ENCODE measurements at regions not wholly inside any gene's neighbourhood (a gene's known extent, or its start where the extent isn't known, plus 50 kb on each side); places are given as distances from the start of the nearest gene placed in this dataset.
"Not testable (repeated sequence)": the region's sequence is repeated elsewhere in the genome, so short reads cannot be mapped to it uniquely, and the experiment has no call there.

DNA sequence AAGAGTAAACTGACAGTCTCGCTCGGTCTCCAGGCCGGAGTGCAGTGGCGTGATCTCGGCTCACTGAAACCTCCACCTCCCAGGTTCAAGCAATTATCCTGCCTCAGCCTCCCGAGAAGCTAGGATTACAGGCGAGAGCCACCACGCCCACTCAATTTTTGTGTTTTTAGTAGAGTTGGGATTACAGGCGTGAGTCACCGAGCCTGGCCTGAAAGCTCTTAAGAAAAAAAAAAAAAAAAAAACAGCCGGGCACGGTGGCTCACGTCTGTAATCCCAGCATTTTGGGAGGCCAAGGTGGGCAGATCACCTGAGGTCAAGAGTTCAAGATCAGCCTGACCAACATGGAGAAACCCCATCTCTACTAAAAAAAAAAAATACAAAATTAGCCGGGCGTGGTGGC, 55.3 kb upstream of the THOC2 start:
- DNase-seq (ENCODE audit: low read depth) = not testable (repeated sequence)

DNA sequence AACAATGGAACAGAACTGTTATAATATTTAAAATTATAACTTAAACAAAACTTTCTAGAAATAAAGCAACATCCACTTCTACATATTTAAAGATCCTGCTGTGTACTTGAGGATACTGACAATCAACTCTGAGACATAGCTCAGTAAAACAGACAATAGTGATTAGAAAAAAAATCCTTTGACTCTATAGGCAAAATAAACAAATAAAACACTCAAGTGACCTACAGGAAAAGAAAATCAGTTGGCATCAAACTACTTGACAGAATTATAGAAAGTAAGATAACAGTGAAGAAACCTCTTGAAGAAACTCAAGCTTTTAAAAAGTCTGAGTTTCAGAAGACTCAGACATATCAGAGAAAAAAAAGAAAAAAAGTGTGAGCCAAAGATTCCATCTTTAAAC, 55.9 kb upstream of the THOC2 start:
- DNase-seq (ENCODE audit: low read depth) = no peak

DNA sequence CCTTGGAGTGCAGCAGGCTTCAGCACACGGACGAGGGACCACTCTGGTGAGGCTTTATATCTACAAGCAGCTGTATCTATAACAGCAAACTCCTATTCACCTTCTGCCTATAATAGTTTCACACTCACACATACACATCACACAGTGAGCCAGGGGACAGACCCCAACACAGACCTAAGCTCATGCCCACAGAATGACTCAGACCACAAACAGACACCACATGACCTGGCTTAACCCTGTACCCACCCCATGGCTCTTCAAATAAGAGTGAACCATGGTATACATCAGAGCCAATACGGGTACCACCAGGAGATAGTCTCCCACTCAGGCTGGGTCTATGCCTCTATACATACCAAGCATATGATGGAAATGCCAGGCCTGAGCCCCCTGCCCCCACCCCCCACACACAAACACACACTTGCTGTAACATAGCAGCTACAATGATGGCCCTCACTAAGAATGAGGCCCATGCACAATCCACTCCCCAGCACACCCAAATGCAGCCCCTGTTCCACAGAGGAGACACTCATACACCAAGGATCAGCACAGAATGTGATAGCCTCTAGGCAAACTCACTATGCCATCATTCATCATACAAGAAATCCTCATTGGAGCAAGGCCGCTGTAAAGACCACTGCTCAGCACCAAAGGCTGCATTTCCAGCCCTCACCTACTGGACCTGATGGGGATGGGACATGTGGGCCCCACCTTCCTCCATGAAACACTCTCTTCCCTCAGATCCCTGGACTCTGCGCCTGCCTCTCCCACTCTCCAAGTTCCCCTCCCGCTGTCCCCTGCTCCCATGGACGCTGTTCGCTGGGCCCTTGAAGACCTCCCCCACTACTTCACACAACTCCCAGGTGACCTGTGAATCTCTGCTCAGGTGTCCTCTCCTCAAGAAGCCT, 62.1 kb upstream of the XIAP start:
- DNase-seq (ENCODE audit: low read depth) = no peak

DNA sequence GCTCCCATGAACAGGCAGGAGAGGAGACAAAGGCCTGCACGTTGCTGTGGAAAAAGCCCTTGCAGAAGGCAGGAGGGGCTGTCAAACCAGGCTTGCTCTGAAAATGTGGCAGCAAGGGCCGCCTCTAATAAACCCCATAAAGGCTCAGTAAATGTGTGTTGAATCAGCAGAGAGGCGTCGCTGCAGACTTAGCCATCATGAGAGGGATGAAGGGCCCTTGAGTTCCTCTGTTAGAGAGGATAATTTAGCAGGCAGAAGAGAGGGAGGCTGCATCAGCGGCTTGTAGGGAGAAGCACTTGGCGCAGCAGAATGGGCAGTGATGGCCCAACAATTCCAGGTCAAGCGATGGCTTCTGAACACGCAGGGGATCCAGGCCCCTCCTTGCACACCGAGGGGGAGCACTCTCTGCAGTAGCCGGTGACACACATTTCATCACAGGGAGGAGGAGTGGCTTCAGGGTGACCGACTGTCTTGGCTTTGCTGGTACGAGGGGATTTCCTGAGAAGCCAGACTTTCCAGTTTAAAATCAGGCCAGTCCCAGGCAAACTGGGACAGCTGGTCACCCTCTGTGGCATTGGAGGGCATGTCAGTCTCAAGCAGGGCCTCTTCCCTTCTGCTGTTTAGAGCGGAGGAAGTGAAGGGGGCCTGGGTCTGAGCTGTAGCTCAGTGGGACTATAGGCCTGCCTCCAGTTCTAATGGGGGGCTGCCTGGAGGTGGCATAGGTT, 61.0 kb upstream of the XIAP start:
- not testable (repeated sequence) for DNase-seq (ENCODE audit: low read depth)

DNA sequence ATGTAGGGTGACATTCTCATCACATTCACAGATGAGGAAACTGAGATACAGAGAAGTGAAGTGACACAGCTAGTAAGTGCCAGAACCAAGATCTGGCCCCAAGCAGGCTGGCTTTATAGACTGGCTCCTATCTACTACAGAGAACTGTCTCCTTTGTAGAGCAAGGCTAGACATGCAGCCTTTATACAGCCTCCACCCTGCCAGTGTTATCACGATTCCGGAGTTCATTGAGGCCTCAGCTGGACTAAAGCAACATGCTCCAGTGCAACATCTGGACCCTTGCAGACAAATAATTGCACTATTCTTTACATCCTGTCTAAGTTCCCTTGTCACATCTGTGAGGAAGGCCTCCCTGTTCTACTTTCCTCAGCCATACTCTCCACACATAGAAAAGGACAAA, 58.0 kb upstream of the XIAP start:
- DNase-seq (ENCODE audit: low read depth) = no peak

DNA sequence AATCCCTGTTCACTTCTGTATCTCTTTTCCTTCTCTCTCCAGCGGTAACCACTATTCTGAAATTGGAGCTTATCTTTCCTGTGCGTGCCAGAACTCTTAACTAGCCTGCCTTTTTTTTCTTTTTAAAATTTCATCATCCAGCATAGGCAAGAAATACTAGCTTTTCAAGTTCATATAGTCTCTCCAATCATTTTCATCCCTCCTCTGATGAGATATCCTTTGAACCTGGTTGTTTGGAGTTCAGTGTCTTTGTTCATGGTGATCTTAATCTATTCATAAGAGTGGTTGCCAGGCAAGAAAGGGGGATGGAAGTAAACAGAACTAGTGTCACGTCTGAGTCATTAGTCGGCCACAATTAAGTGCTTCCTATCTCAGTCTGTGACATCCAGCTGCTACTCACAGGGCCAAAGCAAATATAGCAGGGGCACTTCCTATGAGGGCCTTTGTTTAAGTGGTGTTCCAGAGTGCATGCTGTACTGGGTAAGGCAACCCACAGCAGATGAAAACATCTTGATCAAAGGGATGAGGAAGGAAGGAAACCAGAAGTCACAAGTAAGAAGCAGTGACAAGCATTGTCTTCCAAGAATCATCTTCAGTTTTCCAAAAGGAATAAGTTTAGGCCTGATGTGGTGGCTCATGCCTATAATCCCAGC, 56.4 kb upstream of the XIAP start:
- peak; percentile 1 for DNase-seq (ENCODE audit: low read depth)

DNA sequence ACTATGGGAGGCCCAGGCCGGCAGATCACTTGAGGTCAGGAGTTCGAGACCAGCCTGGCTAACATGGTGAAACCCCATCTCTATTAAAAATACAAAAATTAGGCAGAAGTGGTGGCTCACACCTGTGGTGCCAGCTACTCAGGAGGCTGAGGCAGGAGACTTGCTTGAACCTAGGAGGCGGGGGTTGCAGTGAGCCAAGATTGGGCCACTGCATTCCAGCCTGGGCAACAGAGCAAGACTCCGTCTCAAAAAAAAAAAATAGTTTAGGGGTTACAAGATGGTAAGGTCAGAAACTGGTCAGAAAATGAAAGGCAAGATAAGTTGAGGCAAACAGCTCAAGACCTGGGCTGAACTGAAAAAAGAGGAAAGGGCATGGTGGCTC, 55.9 kb upstream of the XIAP start:
- DNase-seq (ENCODE audit: low read depth) = not testable (repeated sequence)

DNA sequence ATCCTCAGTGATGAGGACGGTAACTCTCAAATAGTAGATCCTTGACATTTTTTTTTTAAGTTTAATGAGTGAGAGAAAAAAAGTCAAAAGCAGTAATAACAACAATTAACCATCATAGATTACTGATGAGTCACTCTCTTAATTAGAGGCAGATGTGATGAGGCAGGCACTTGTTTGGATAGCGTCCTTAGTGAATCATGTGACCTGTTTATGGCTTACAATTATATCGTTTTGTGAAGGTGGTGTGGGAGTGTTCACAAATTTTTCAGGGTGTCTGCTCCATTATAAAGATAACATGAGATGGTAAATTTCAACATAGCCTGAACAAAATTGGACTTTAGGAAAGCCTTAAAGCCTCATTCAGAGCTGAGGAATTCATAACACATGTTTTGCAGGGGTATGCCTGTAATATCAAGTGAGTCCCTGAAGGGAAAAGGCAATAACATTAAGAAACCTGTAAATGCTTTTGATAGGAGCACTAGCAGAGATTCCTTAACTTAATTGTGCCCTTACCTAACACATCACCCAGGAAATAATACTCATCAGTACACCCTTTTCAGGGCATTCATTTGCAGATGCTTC, 51.9 kb upstream of the XIAP start:
- DNase-seq (ENCODE audit: low read depth) = no peak

DNA sequence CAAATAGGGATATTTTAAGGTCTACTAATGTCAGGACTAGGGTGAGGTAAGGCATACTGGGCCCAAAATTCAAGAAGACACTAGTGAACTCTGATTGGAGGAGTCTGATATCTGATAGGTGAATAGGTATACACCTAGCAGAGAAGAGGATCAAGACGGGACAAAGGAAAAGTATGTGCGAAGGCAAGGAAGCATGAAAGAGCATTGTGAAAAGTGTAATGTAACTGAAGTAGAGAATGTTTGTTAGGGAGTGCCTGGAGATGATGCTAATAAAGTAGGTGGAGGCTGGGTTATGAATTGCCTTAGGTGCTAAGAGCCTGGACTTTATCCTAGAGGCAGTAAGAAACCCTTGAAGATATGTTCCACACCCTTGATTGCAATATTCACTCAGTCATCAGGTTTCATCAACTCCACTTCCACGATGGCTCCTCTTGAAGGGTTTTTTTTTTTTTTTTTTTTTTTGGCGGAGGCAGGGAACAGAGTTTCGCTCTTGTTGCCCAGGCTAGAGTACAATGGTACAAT, 49.9 kb upstream of the XIAP start:
- DNase-seq (ENCODE audit: low read depth) = no peak

Data from activated T-cell treated with anti-CD3 and anti-CD28 coated beads for 1 hour (primary cell).